ENCODE measurements at regions not wholly inside any gene's neighbourhood (a gene's known extent, or its start where the extent isn't known, plus 50 kb on each side); places are given as distances from the start of the nearest gene placed in this dataset.

DNA sequence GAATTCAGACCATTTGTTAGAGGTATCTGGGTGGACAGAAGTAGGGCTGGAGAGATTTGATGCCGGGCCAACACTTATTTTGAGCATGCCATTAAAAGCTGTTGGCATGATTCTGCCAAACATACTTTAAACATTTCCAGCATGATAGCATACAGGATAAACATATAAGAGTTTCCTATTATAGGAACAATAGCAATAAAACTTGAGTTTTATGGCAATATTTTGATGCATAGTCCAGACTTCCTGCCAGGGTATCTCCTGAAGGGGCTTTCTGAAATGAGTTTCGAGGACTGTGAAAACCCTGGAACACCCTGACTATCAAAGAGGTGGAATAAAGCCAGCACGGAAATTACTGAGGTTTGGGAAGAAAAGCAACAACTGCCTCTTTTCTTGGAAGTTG, 1398.0 kb upstream of the NXPH2 start:
- Histone ChIP-seq H3K27me3 (ENCODE audit: control insufficient read depth, insufficient read depth, low read length) (no peaks in the 10 kb centered on the region), H3K36me3 (ENCODE audit: control insufficient read depth, low read depth, low read length) (no peaks in the 10 kb centered on the region), H3K9ac (ENCODE audit: low read length) (no peak overlapping the region), H3K4me3 (ENCODE audit: low read length) (no peak overlapping the region), H3K4me1 (ENCODE audit: control insufficient read depth, low read depth, low read length) (no peaks in the 10 kb centered on the region), H3K27ac (ENCODE audit: low read length) (no peak overlapping the region), H3K9me3 (ENCODE audit: control insufficient read depth, low read depth, low read length) (no peaks in the 10 kb centered on the region)

DNA sequence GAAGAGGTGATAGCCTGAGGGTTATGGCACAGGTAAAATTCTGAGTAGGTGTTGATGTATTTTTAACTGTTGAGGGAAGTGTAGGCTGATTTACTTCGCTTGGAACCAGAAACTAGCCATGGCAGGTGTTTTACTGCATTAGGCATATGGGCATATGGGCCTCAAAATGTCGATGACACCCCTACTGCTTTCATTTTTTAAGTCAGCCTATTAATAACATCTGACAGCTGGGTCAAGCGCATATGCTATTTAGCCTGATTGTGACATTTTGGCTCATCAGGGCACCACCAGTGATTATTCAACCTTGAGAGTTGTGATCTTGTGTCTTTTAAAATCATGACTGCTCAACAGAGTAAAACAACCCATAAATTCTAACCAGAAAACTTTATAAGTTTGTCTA, 1396.9 kb upstream of the NXPH2 start:
- Histone ChIP-seq H3K36me3 (ENCODE audit: control insufficient read depth, low read depth, low read length) (no peaks in the 10 kb centered on the region), H3K4me1 (ENCODE audit: control insufficient read depth, low read depth, low read length) (no peaks in the 10 kb centered on the region), H3K9ac (ENCODE audit: low read length) (no peak overlapping the region), H3K27ac (ENCODE audit: low read length) (no peak overlapping the region), H3K9me3 (ENCODE audit: control insufficient read depth, low read depth, low read length) (no peaks in the 10 kb centered on the region), H3K4me3 (ENCODE audit: low read length) (no peak overlapping the region), H3K27me3 (ENCODE audit: control insufficient read depth, insufficient read depth, low read length) (no peaks in the 10 kb centered on the region)

DNA sequence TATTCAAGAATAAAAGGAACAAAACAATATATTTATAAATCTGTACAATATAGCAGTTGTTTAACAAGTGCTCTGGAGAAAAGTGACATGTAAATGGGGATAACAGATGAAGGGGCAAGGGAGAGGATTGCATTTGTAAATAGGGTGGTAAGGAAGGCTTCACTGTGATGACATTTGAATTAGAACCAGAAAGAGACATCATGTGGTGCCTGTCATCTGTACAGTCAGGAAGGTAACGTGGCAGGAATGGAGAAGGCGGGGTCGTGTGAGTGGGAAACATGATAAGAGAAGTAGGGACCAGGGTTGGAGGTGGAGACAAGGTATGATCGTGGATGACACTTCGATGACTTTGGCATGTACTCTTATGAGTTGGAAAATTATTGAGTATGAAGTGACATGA, 1393.6 kb upstream of the NXPH2 start:
- H3K4me1 ChIP-seq (ENCODE audit: control insufficient read depth, low read depth, low read length): no peaks in the 10 kb centered on the region

DNA sequence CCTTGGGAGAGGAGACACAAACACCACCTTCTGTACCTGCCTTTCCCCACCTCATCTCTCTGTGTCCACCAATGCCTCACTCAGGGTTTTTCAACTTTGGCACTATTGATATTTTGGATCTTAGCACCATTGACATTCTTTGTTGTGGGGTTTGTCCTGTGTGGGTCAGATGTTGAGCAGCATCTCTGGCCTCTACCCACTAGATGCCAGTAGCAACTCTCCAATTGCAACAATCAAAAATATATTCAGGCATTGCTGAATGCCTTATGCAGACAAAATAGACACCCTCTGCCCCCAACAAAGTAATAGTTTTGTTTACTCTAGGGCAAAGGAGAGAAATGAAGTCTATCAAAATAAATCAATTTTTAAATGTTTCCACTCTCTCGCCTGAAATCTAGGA, 1384.3 kb upstream of the NXPH2 start:
- Histone ChIP-seq H3K4me1 (ENCODE audit: control insufficient read depth, low read depth, low read length) (no peaks in the 10 kb centered on the region), H3K27ac (ENCODE audit: low read length) (no peak overlapping the region), H3K9me3 (ENCODE audit: control insufficient read depth, low read depth, low read length) (no peaks in the 10 kb centered on the region), H3K27me3 (ENCODE audit: control insufficient read depth, insufficient read depth, low read length) (no peaks in the 10 kb centered on the region), H3K4me3 (ENCODE audit: low read length) (no peak overlapping the region), H3K36me3 (ENCODE audit: control insufficient read depth, low read depth, low read length) (no peaks in the 10 kb centered on the region), H3K9ac (ENCODE audit: low read length) (no peak overlapping the region)

More for the DNA sequence above, 1393.6 kb upstream of the NXPH2 start:
- Histone ChIP-seq H3K9me3 (ENCODE audit: control insufficient read depth, low read depth, low read length) (no peaks in the 10 kb centered on the region), H3K36me3 (ENCODE audit: control insufficient read depth, low read depth, low read length) (no peaks in the 10 kb centered on the region), H3K9ac (ENCODE audit: low read length) (no peak overlapping the region), H3K4me3 (ENCODE audit: low read length) (no peak overlapping the region), H3K27me3 (ENCODE audit: control insufficient read depth, insufficient read depth, low read length) (no peaks in the 10 kb centered on the region), H3K27ac (ENCODE audit: low read length) (no peak overlapping the region)

DNA sequence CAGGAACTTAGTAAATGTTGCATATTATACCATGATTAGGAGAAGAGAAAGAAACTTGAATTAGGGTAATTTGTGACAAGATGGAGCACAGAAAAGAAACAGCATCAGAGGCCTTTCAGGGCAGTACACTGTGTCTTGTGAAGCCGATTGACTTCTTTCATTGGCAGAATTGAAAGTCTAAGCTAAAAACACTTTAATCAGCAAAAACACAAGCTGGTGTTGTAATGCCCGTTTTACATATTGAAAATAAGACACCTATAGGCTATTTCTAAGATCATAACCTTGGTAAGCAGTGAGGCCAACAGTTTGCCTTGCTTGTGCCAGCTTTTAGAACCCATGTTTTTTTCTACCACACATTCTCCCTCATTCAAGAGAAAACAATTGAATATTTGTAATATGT, 1378.1 kb upstream of the NXPH2 start:
- Histone ChIP-seq H3K27me3 (ENCODE audit: control insufficient read depth, insufficient read depth, low read length) (no peaks in the 10 kb centered on the region), H3K9me3 (ENCODE audit: control insufficient read depth, low read depth, low read length) (no peaks in the 10 kb centered on the region), H3K27ac (ENCODE audit: low read length) (no peak overlapping the region), H3K4me3 (ENCODE audit: low read length) (no peak overlapping the region), H3K36me3 (ENCODE audit: control insufficient read depth, low read depth, low read length) (no peaks in the 10 kb centered on the region), H3K4me1 (ENCODE audit: control insufficient read depth, low read depth, low read length) (no peaks in the 10 kb centered on the region), H3K9ac (ENCODE audit: low read length) (no peak overlapping the region)

DNA sequence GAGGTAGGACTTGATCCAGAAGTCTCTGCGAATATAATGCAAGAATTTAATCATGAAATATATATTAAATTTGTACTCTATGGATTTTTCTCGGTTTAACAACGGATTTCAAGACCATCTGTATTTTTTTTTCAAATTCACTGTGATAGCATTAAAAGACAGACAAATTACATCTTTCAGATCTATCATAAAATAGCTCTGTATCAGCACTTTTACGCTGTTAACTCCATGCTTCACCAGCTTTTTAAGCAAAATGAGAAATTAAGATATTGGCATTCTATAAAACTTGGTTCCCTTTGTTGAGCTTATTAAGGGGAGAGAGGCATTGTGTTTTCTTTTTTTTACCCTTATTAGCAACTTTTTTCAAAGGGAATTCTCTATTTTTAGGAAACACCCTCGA, 1377.6 kb upstream of the NXPH2 start:
- no peak overlapping the region for H3K9ac ChIP-seq (ENCODE audit: low read length)
- H3K9me3 ChIP-seq (ENCODE audit: control insufficient read depth, low read depth, low read length): no peaks in the 10 kb centered on the region
- H3K4me3 ChIP-seq (ENCODE audit: low read length): no peak overlapping the region

DNA sequence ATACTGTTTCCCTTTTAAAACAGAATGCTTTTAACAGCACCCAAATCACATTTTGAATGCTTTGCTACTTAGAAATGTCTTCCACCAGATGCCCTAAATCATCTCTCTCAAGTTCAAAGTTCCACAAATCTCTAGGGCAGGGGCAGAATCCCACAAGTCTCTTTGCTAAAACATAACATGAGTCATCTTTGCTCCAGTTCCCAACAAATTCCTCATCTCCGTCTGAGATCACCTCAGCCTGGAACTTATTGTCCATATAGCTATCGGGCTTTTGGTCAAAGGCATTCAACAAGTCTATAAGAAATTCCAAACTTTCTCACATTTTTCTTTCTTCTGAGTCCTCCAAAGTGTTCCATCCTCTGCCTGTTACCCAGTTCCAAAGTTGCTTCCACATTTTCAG, 1374.5 kb upstream of the NXPH2 start:
- Histone ChIP-seq H3K9me3 (ENCODE audit: control insufficient read depth, low read depth, low read length) (no peaks in the 10 kb centered on the region), H3K4me3 (ENCODE audit: low read length) (no peak overlapping the region), H3K27ac (ENCODE audit: low read length) (no peak overlapping the region), H3K9ac (ENCODE audit: low read length) (no peak overlapping the region), H3K4me1 (ENCODE audit: control insufficient read depth, low read depth, low read length) (no peaks in the 10 kb centered on the region), H3K36me3 (ENCODE audit: control insufficient read depth, low read depth, low read length) (no peaks in the 10 kb centered on the region), H3K27me3 (ENCODE audit: control insufficient read depth, insufficient read depth, low read length) (no peaks in the 10 kb centered on the region)

More for the DNA sequence above, 1377.6 kb upstream of the NXPH2 start:
- Histone ChIP-seq H3K36me3 (ENCODE audit: control insufficient read depth, low read depth, low read length) (no peaks in the 10 kb centered on the region), H3K4me1 (ENCODE audit: control insufficient read depth, low read depth, low read length) (no peaks in the 10 kb centered on the region), H3K27me3 (ENCODE audit: control insufficient read depth, insufficient read depth, low read length) (no peaks in the 10 kb centered on the region), H3K27ac (ENCODE audit: low read length) (no peak overlapping the region)

DNA sequence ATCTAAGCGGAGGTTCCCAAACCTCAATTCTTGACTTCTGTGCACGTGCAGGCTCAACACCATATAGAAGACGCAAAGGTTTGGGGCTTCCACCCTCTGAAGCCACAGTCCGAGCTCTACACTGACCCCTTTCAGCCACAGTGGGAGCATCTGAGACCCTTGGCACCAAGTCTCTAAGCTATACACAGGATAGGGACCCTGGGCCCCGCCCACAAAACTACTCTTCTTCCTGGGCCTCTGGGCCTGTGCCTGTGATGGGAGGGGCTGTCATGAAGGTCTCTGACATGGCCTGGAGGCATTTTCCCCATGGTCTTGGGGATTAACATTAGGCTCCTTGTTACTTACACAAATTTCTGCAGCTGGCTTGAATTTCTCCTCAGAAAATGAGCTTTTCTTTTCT, 1374.1 kb upstream of the NXPH2 start:
- H3K27ac ChIP-seq (ENCODE audit: low read length): no peak overlapping the region
- no peaks in the 10 kb centered on the region for H3K4me1 ChIP-seq (ENCODE audit: control insufficient read depth, low read depth, low read length)
- H3K27me3 ChIP-seq (ENCODE audit: control insufficient read depth, insufficient read depth, low read length): no peaks in the 10 kb centered on the region
- no peaks in the 10 kb centered on the region for H3K9me3 ChIP-seq (ENCODE audit: control insufficient read depth, low read depth, low read length)
- H3K4me3 ChIP-seq (ENCODE audit: low read length): no peak overlapping the region
- no peaks in the 10 kb centered on the region for H3K36me3 ChIP-seq (ENCODE audit: control insufficient read depth, low read depth, low read length)
- no peak overlapping the region for H3K9ac ChIP-seq (ENCODE audit: low read length)

DNA sequence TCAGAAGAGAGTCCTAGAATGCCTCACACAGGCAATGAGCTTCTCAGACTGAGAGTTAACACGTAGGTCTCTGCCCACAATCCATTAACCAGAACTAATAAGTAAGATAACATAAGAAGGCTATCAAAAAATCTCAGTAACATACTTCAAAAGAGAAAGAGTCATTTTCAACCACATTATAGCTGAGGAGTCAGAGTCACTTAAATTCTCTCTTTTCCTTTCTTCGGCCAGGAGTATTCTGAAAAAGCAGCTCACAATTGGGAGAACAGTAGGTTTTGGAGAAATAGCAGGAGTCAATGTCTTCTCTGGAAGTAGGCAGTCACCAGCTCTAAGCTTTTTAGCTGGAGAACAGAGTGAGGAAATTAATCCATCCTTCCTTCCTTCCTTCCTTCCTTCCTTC, 1364.4 kb upstream of the NXPH2 start:
- Histone ChIP-seq H3K9me3 (ENCODE audit: control insufficient read depth, low read depth, low read length) (no peaks in the 10 kb centered on the region), H3K9ac (ENCODE audit: low read length) (no peak overlapping the region), H3K27ac (ENCODE audit: low read length) (no peak overlapping the region), H3K27me3 (ENCODE audit: control insufficient read depth, insufficient read depth, low read length) (no peaks in the 10 kb centered on the region), H3K36me3 (ENCODE audit: control insufficient read depth, low read depth, low read length) (no peaks in the 10 kb centered on the region), H3K4me3 (ENCODE audit: low read length) (no peak overlapping the region), H3K4me1 (ENCODE audit: control insufficient read depth, low read depth, low read length) (no peaks in the 10 kb centered on the region)

DNA sequence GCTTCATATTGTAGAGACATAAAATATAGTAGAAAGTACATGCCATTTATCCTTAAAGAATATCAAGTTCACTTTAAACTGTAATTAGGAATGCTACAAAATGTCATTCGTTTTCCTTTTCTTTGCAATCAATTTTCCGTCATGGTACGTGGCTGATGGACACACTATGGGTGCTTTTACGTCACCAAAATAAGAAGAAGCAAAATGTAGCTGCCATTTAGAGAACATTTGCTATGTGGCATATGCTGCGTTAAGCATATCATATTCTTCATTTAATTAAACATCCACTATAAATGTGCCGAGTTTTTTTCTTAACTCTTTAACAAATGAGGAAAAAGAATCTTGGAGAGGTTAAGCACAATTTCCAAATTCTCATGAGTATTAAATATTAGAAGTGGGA, 1358.5 kb upstream of the NXPH2 start:
- Histone ChIP-seq H3K9me3 (ENCODE audit: control insufficient read depth, low read depth, low read length) (no peaks in the 10 kb centered on the region), H3K4me3 (ENCODE audit: low read length) (no peak overlapping the region), H3K4me1 (ENCODE audit: control insufficient read depth, low read depth, low read length) (peaks cover 7% of the 10 kb centered on the region)

DNA sequence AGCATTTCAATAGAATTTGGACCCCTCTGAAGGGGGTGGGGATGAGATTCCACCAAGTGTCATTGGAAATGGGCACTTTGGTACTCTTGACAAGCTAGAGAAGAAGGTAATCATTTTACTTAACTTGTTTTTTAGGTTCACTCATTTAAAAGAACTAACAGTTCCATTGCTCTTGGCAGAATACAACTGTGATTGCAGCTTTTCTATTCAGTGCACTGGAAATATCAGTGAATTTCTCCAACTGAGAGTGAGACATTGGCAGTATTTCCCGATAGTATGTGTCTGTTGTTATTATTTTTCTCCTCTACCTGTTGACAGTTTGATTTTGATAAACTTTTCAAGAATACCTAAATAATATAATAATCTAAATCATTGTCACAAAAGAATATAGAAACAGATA, 1356.7 kb upstream of the NXPH2 start:
- H3K27ac ChIP-seq (ENCODE audit: low read length): no peak overlapping the region
- no peaks in the 10 kb centered on the region for H3K9me3 ChIP-seq (ENCODE audit: control insufficient read depth, low read depth, low read length)
- no peak overlapping the region for H3K4me3 ChIP-seq (ENCODE audit: low read length)
- H3K4me1 ChIP-seq (ENCODE audit: control insufficient read depth, low read depth, low read length): peaks cover 7% of the 10 kb centered on the region
- H3K27me3 ChIP-seq (ENCODE audit: control insufficient read depth, insufficient read depth, low read length): no peaks in the 10 kb centered on the region
- H3K9ac ChIP-seq (ENCODE audit: low read length): no peak overlapping the region
- H3K36me3 ChIP-seq (ENCODE audit: control insufficient read depth, low read depth, low read length): no peaks in the 10 kb centered on the region

More for the DNA sequence above, 1358.5 kb upstream of the NXPH2 start:
- Histone ChIP-seq H3K36me3 (ENCODE audit: control insufficient read depth, low read depth, low read length) (no peaks in the 10 kb centered on the region), H3K9ac (ENCODE audit: low read length) (no peak overlapping the region), H3K27me3 (ENCODE audit: control insufficient read depth, insufficient read depth, low read length) (no peaks in the 10 kb centered on the region), H3K27ac (ENCODE audit: low read length) (no peak overlapping the region)

DNA sequence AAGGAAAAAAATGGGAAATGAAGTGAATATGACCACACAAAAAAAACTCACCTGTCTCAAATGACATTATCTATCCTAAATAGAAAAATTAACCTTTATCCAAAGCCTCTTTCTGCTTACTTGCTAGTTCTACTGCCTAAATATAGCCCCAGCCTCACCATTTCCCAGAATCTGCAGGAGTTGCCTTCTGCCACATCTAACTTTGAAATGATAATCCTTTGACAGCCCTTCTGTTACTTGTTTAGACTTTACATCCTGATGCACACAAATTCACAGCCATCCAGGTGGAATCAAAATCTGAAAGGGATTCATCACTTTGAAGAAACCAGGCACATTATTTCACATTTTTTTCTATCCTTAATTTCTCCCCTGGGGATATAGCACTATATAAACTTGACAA, 1356.2 kb upstream of the NXPH2 start:
- Histone ChIP-seq H3K9me3 (ENCODE audit: control insufficient read depth, low read depth, low read length) (no peaks in the 10 kb centered on the region), H3K4me1 (ENCODE audit: control insufficient read depth, low read depth, low read length) (peaks cover 7% of the 10 kb centered on the region), H3K9ac (ENCODE audit: low read length) (no peak overlapping the region), H3K36me3 (ENCODE audit: control insufficient read depth, low read depth, low read length) (no peaks in the 10 kb centered on the region), H3K27me3 (ENCODE audit: control insufficient read depth, insufficient read depth, low read length) (no peaks in the 10 kb centered on the region), H3K4me3 (ENCODE audit: low read length) (no peak overlapping the region), H3K27ac (ENCODE audit: low read length) (no peak overlapping the region)
